ENCODE measurements at regions not wholly inside any gene's neighbourhood (a gene's known extent, or its start where the extent isn't known, plus 50 kb on each side); places are given as distances from the start of the nearest gene placed in this dataset.

DNA sequence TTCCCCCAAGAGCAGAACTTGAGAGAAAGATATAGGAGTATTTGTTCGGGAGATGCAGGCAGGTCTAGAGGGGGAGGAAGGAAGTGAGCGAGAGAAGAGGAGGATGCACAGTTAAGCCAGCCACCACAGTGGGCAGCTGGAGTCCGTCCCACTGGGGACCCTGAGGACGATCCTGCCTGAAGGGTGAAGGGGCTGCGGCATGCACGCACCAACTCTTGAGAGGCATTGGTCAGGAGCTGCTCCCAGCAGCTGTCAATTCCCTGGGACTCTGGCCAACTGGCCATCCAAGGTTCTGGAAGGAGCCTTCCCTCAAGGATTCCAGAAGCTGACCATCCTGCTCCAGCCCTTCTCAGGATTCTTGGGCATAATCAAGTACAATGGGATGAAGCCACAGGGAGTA lies 246.9 kb downstream of the MATN1 start:
- TF ChIP-seq, protein P1, sequence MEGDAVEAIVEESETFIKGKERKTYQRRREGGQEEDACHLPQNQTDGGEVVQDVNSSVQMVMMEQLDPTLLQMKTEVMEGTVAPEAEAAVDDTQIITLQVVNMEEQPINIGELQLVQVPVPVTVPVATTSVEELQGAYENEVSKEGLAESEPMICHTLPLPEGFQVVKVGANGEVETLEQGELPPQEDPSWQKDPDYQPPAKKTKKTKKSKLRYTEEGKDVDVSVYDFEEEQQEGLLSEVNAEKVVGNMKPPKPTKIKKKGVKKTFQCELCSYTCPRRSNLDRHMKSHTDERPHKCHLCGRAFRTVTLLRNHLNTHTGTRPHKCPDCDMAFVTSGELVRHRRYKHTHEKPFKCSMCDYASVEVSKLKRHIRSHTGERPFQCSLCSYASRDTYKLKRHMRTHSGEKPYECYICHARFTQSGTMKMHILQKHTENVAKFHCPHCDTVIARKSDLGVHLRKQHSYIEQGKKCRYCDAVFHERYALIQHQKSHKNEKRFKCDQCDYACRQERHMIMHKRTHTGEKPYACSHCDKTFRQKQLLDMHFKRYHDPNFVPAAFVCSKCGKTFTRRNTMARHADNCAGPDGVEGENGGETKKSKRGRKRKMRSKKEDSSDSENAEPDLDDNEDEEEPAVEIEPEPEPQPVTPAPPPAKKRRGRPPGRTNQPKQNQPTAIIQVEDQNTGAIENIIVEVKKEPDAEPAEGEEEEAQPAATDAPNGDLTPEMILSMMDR (IDR thresholded peaks at IDR 0.05) = no peak
- no peak for TF ChIP-seq POLR2A (IDR thresholded peaks at IDR 0.05)
- TF ChIP-seq EP300 (IDR thresholded peaks at IDR 0.05) = no peak
